Naive thymus-derived CD4-positive, alpha-beta T cell (primary cell): ENCODE measurements at regions not wholly inside any gene's neighbourhood (a gene's known extent, or its start where the extent isn't known, plus 50 kb on each side); places are given as distances from the start of the nearest gene placed in this dataset.

Experiments used
- ATAC-seq: fragments of 150-1000 bp; cut with Tn5 transposase; 2 replicates; pipeline ENCODE4 v1.10.0; 2021; ENCODE audit warnings: mild to moderate bottlenecking, moderate library complexity
- CTCF ChIA-PET: fragments of 350-600 bp; sonication (Branson Sonifier 250); formaldehyde crosslinking; loops from one replicate; lab custom pipeline; 2021; ENCODE audit warnings: antibody characterized with exemption; lab: Charles Lee
- POLR2A ChIA-PET: fragments of 350-600 bp; sonication (Branson Sonifier 250); formaldehyde crosslinking; loops from one replicate; lab custom pipeline; 2021; ENCODE audit warnings: antibody characterized with exemption, inconsistent platforms; lab: Charles Lee
- DNase-seq, 9 donors: peaks; one replicate each; pipeline versions ENCODE4 v3.0.0 to v3.0.0-alpha.2; 2020 to 2022; ENCODE audit warnings: mixed read lengths in 1 of 9
- H3K27ac ChIP-seq: one replicate; pipeline ENCODE4 v1.7.0; 2013; ENCODE audit warnings: mild to moderate bottlenecking, low read depth, low read length, moderate library complexity
- H3K27me3 ChIP-seq, 2 donors: one replicate each; pipeline ENCODE4 v1.7.0; 2013; ENCODE audit warnings: low read length in 2 of 2, mild to moderate bottlenecking in 2 of 2, moderate library complexity in 2 of 2; ENCODE audit not compliant: control insufficient read depth in 2 of 2, insufficient read depth in 2 of 2
- H3K36me3 ChIP-seq, 3 experiments: 1 replicate in 2 of 3; 2 replicates in 1 of 3; pipeline ENCODE4 v1.7.0; 2013; ENCODE audit warnings: low read length in 3 of 3, mild to moderate bottlenecking in 3 of 3, moderate library complexity in 1 of 3; ENCODE audit not compliant: insufficient read depth in 3 of 3, control insufficient read depth in 2 of 3
- H3K4me1 ChIP-seq, 2 donors: one replicate each; pipeline ENCODE4 v1.7.0; 2013; ENCODE audit warnings: low read length in 2 of 2, mild to moderate bottlenecking in 2 of 2, moderate library complexity in 1 of 2; ENCODE audit not compliant: control insufficient read depth in 2 of 2, insufficient read depth in 2 of 2
- H3K4me3 ChIP-seq: 2 replicates; pipeline ENCODE4 v1.7.0; 2013; ENCODE audit warnings: mild to moderate bottlenecking, low read length
- H3K9me3 ChIP-seq, 3 experiments: 1 replicate in 2 of 3; 2 replicates in 1 of 3; pipeline ENCODE4 v1.7.0; 2013; ENCODE audit warnings: low read length in 3 of 3; ENCODE audit not compliant: control insufficient read depth in 2 of 3
- H3K27ac Mint-ChIP-seq, 9 donors: one replicate each; pipeline ENCODE4 v1.8.0; 2020 to 2022; ENCODE audit warnings: mixed read lengths in 9 of 9, mild to moderate bottlenecking in 8 of 9, moderate library complexity in 5 of 9, inconsistent platforms in 2 of 9
- H3K27me3 Mint-ChIP-seq, 5 donors: one replicate each; pipeline ENCODE4 v1.8.0; 2021 to 2022; ENCODE audit warnings: mixed read lengths in 5 of 5, mild to moderate bottlenecking in 1 of 5
- H3K36me3 Mint-ChIP-seq, 5 donors: one replicate each; pipeline ENCODE4 v1.8.0; 2020 to 2022; ENCODE audit warnings: mixed read lengths in 5 of 5, mild to moderate bottlenecking in 3 of 5, inconsistent platforms in 1 of 5
- H3K4me1 Mint-ChIP-seq, 7 donors: one replicate each; pipeline ENCODE4 v1.8.0; 2020 to 2022; ENCODE audit warnings: mixed read lengths in 7 of 7, mild to moderate bottlenecking in 3 of 7, inconsistent platforms in 1 of 7
- H3K4me3 Mint-ChIP-seq, 10 donors: one replicate each; pipeline ENCODE4 v1.8.0; 2020 to 2022; ENCODE audit warnings: mild to moderate bottlenecking in 10 of 10, mixed read lengths in 10 of 10, moderate library complexity in 6 of 10, inconsistent platforms in 2 of 10
- H3K9me3 Mint-ChIP-seq, 11 donors: one replicate each; pipeline ENCODE4 v1.8.0; 2020 to 2022; ENCODE audit warnings: mixed read lengths in 11 of 11, mild to moderate bottlenecking in 4 of 11, inconsistent platforms in 1 of 11, moderate library complexity in 1 of 11
- intact Hi-C, 2 donors: fragments of 100-400 bp; cut with micrococcal nuclease; formaldehyde crosslinking; loops; one replicate each; pipeline ENCODE4 v1.15.1; 2023

DNA sequence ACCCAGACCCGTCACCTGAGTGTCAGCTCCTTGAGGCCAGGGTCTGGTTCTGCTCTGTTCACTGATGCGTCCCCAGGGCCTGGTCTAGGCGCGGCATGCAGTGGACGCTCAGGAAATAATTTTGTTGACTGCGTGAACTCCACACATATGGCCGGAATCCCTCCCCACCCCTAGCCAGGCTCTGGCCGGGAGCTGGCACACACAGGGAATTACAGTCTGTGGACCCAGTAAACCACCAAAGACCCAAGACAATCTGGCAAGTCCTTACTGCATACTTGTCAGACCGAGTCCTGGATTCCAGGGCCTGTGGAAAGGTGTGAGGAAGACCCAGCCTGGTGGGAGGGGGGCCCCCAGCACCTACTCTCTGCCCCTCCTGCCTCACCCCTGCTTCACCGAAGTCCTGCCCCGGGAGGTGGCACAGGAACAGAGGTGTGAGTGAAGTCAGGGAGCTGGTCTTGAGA, 113.0 kb upstream of the IER5L start:
- H3K4me3 Mint-ChIP-seq, result no peak overlapping the region
- H3K9me3 ChIP-seq, result no peaks in the 10 kb centered on the region
- ATAC-seq, result no peak
- peak overlapping the region in 1 of 9 donors; percentile 87 for H3K27ac Mint-ChIP-seq
- H3K27ac ChIP-seq, result no peak overlapping the region
- no peaks in the 10 kb centered on the region for H3K36me3 ChIP-seq
- CTCF ChIA-PET, result no interaction called here
- no peak overlapping the region for H3K4me3 ChIP-seq
- intact Hi-C loops, result no loop called here
- peaks cover 0 to 8% (median 0%) of the 10 kb centered on the region in 5 donors for H3K27me3 Mint-ChIP-seq
- no peak for DNase-seq
- H3K36me3 Mint-ChIP-seq, result peaks cover 0 to 1% (median 0%) of the 10 kb centered on the region in 5 donors
- H3K27me3 ChIP-seq, result no peaks in the 10 kb centered on the region
- H3K9me3 Mint-ChIP-seq, result peaks cover 0 to 9% (median 2%) of the 10 kb centered on the region in 11 donors
- no peaks in the 10 kb centered on the region for H3K4me1 ChIP-seq
- POLR2A ChIA-PET, result interaction anchor here (0.7 kb wide), 1 partner anchor 126 kb away, joined by 3 read pairs; no protein-coding TSS in a partner anchor
- no peaks in the 10 kb centered on the region for H3K4me1 Mint-ChIP-seq

- intact Hi-C loops, result no loop called here
- Mint-ChIP-seq H3K36me3 (no peaks in the 10 kb centered on the region), H3K4me1 (no peaks in the 10 kb centered on the region), H3K27me3 (peaks cover 0 to 8% (median 0%) of the 10 kb centered on the region in 5 donors), H3K27ac (peak overlapping the region in 1 of 9 donors; percentile 87), H3K4me3 (no peak overlapping the region), H3K9me3 (peaks cover 0 to 5% (median 0%) of the 10 kb centered on the region in 11 donors)
- H3K36me3 ChIP-seq, result no peaks in the 10 kb centered on the region
- H3K4me3 ChIP-seq, result no peak overlapping the region
- ATAC-seq, result no peak
- H3K4me1 ChIP-seq, result no peaks in the 10 kb centered on the region
- H3K9me3 ChIP-seq, result no peaks in the 10 kb centered on the region
- POLR2A ChIA-PET, result interaction anchor here (0.7 kb wide), 1 partner anchor 127 kb away, joined by 3 read pairs; no protein-coding TSS in a partner anchor
- CTCF ChIA-PET, result no interaction called here
- H3K27ac ChIP-seq, result no peak overlapping the region
- DNase-seq, result peak in 1 of 9 donors; percentile 13
- H3K27me3 ChIP-seq, result no peaks in the 10 kb centered on the region
Observed at GRCh38 chr9:129290606-129291005, 112.5 kb upstream of the IER5L start.

DNA sequence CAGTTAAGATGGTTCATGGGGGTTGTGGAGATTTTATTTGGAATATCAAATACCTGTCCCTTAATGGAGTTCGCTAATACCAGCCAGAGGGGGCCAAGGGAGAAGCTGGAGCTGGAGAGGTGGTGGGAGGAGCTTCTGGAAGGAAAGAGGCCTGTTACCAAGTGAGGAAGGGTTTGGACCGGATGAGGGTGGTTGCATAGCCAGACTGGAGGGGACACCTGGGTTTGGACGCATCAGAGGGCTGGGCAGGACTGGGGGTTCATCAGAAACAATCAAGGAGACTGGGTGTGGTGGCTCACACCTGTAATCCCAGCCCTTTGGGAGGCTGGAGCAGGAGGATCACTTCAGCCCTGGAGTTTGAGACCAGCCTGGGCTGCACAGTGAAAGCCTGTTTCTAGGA, 111.8 kb upstream of the IER5L start:
- DNase-seq (no peak), ATAC-seq (no peak)
- intact Hi-C loops, result no loop called here

GRCh38 chr9:129289131-129289731, 111.2 kb upstream of the IER5L start:
- Histone ChIP-seq H3K27me3 (no peaks in the 10 kb centered on the region), H3K9me3 (no peaks in the 10 kb centered on the region), H3K4me3 (no peak overlapping the region), H3K4me1 (no peaks in the 10 kb centered on the region), H3K36me3 (no peaks in the 10 kb centered on the region), H3K27ac (no peak overlapping the region)
- Mint-ChIP-seq H3K9me3 (peaks cover 0 to 2% (median 0%) of the 10 kb centered on the region in 11 donors), H3K4me3 (no peak overlapping the region), H3K36me3 (no peaks in the 10 kb centered on the region), H3K4me1 (no peaks in the 10 kb centered on the region), H3K27me3 (peaks cover 0 to 4% (median 0%) of the 10 kb centered on the region in 5 donors), H3K27ac (peak overlapping the region in 1 of 9 donors; percentile 62)
- DNase-seq (no peak), ATAC-seq (no peak)
- ChIA-PET CTCF (no interaction called here), POLR2A (no interaction called here)
- intact Hi-C loops, result no loop called here

More for the DNA sequence above, 111.8 kb upstream of the IER5L start:
- Histone ChIP-seq H3K36me3 (no peaks in the 10 kb centered on the region), H3K4me1 (no peaks in the 10 kb centered on the region), H3K27me3 (no peaks in the 10 kb centered on the region), H3K9me3 (no peaks in the 10 kb centered on the region), H3K27ac (no peak overlapping the region), H3K4me3 (no peak overlapping the region)
- ChIA-PET CTCF (no interaction called here), POLR2A (no interaction called here)
- Mint-ChIP-seq H3K9me3 (peaks cover 0 to 2% (median 0%) of the 10 kb centered on the region in 11 donors), H3K36me3 (no peaks in the 10 kb centered on the region), H3K4me3 (no peak overlapping the region), H3K27ac (peak overlapping the region in 2 of 9 donors; percentile 34 to 55), H3K27me3 (peaks cover 0 to 8% (median 0%) of the 10 kb centered on the region in 5 donors), H3K4me1 (no peaks in the 10 kb centered on the region)

GRCh38 chr9:129287619-129288305, 109.7 kb upstream of the IER5L start:
- intact Hi-C loops, result no loop called here
- H3K27ac Mint-ChIP-seq, result peak overlapping the region in 1 of 9 donors; percentile 55

DNA sequence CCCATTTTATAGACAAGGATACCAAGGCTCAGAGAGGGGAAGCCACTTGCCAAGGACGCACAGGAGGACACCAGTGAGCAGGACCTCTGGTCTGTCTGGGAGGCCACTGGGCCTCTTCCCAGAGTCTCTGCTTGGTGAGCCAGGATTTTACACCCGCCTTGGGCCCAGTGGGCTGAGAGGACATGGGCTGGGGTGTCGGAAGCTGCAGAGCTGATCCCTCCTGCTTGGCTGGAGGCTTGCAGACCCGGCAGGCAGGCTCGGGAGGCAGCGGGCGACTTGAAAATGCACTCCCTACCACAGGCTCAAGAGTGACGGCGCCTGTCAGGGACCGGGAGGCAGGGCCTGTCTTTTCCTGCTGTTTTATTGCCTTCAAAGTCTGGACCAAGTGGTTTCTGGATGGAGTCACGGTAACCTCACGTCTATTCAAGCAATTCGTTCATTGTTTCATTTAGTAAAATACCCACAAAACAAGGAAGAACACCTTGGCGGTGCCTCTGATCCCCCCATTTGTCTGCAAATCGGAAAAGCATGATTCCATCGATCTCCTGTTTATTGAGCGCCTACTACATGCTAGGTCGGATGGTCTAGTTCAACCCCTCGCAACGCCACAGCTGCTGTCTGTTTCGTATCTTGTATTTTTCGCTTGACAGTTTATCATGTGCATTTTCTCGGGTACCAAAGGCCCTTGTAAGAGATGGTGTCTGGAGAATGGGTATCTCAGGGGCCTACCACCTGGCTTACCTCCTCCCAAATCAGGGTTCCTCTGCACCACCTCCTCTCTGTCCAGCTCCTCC, 108.1 kb upstream of the IER5L start:
- H3K27me3 ChIP-seq, result no peaks in the 10 kb centered on the region
- DNase-seq, result no peak
- peaks cover 0 to 2% (median 0%) of the 10 kb centered on the region in 7 donors for H3K4me1 Mint-ChIP-seq
- H3K9me3 Mint-ChIP-seq, result peaks cover 0 to 2% (median 0%) of the 10 kb centered on the region in 11 donors
- peaks cover 0 to 3% (median 0%) of the 10 kb centered on the region in 5 donors for H3K27me3 Mint-ChIP-seq
- intact Hi-C loops, result no loop called here
- ATAC-seq, result no peak
- no peaks in the 10 kb centered on the region for H3K4me1 ChIP-seq
- H3K36me3 Mint-ChIP-seq, result no peaks in the 10 kb centered on the region
- H3K27ac Mint-ChIP-seq, result no peak overlapping the region
- H3K4me3 ChIP-seq, result no peak overlapping the region
- no peak overlapping the region for H3K27ac ChIP-seq
- POLR2A ChIA-PET, result no interaction called here
- H3K9me3 ChIP-seq, result no peaks in the 10 kb centered on the region
- H3K4me3 Mint-ChIP-seq, result no peak overlapping the region
- CTCF ChIA-PET, result no interaction called here
- H3K36me3 ChIP-seq, result no peaks in the 10 kb centered on the region

More at GRCh38 chr9:129287619-129288305, 109.7 kb upstream of the IER5L start:
- Mint-ChIP-seq H3K9me3 (peaks cover 0 to 2% (median 0%) of the 10 kb centered on the region in 11 donors), H3K27me3 (peaks cover 0 to 3% (median 0%) of the 10 kb centered on the region in 5 donors), H3K36me3 (no peaks in the 10 kb centered on the region), H3K4me1 (no peaks in the 10 kb centered on the region), H3K4me3 (no peak overlapping the region)
- CTCF ChIA-PET, result no interaction called here
- Histone ChIP-seq H3K9me3 (no peaks in the 10 kb centered on the region), H3K4me1 (no peaks in the 10 kb centered on the region), H3K36me3 (no peaks in the 10 kb centered on the region), H3K4me3 (no peak overlapping the region), H3K27ac (no peak overlapping the region), H3K27me3 (no peaks in the 10 kb centered on the region)
- DNase-seq, result peak in 1 of 9 donors; percentile 10
- POLR2A ChIA-PET, result interaction anchor here (1.2 kb wide), 1 partner anchor 9 kb away, joined by 3 read pairs; no protein-coding TSS in a partner anchor
- no peak for ATAC-seq
